Esophagus muscularis mucosa (tissue), 3 donors: ENCODE measurements at regions not wholly inside any gene's neighbourhood (a gene's known extent, or its start where the extent isn't known, plus 50 kb on each side); places are given as distances from the start of the nearest gene placed in this dataset.

Source experiments
- POLR2A ChIP-seq: fragments of 450-650 bp; IDR thresholded peaks from one replicate; pipeline ENCODE4 v1.6.1; 2017; ENCODE audit warnings: antibody characterized with exemption, moderate library complexity, mild to moderate bottlenecking, low read depth
- POLR2AphosphoS5 ChIP-seq, 2 donors: sonication (generic); formaldehyde crosslinking; IDR thresholded peaks; one replicate each; pipeline ENCODE4 v1.6.1; 2017; ENCODE audit warnings: antibody characterized with exemption in 2 of 2
- TF ChIP-seq, protein P1 (sequence below), 3 experiments: fragments of 200-600 bp in 2 of 3; fragments of 450-650 bp in 1 of 3; sonication (generic) in 2 of 3; IDR thresholded peaks; one replicate each; pipeline ENCODE4 v1.5.1; 2017 to 2019; ENCODE audit warnings: antibody characterized with exemption in 3 of 3, mild to moderate bottlenecking in 2 of 3, moderate library complexity in 1 of 3

- TF ChIP-seq, protein P1, sequence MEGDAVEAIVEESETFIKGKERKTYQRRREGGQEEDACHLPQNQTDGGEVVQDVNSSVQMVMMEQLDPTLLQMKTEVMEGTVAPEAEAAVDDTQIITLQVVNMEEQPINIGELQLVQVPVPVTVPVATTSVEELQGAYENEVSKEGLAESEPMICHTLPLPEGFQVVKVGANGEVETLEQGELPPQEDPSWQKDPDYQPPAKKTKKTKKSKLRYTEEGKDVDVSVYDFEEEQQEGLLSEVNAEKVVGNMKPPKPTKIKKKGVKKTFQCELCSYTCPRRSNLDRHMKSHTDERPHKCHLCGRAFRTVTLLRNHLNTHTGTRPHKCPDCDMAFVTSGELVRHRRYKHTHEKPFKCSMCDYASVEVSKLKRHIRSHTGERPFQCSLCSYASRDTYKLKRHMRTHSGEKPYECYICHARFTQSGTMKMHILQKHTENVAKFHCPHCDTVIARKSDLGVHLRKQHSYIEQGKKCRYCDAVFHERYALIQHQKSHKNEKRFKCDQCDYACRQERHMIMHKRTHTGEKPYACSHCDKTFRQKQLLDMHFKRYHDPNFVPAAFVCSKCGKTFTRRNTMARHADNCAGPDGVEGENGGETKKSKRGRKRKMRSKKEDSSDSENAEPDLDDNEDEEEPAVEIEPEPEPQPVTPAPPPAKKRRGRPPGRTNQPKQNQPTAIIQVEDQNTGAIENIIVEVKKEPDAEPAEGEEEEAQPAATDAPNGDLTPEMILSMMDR (IDR thresholded peaks at IDR 0.05) = no peak
- no peak for TF ChIP-seq POLR2A
- TF ChIP-seq POLR2AphosphoS5 (IDR thresholded peaks at IDR 0.05) = no peak
Observed at GRCh38 chr2:208820014-208820688, 413.6 kb downstream of the PTH2R start.
